Adrenal gland (tissue), 9 donors: ENCODE measurements at regions not wholly inside any gene's neighbourhood (a gene's known extent, or its start where the extent isn't known, plus 50 kb on each side); places are given as distances from the start of the nearest gene placed in this dataset.

Source experiments
- DNase-seq, 7 donors: peaks; one replicate each; pipeline ENCODE4 v3.0.0-alpha.2; 2019 to 2020
- H3K27ac ChIP-seq, 5 donors: fragments of 200-600 bp; sonication (generic) in 4 of 5; 1 replicate in 3 of 5; 2 replicates in 2 of 5; pipeline versions ENCODE4 v1.5.1 to v1.8.0; 2016 to 2020; ENCODE audit warnings: mild to moderate bottlenecking in 1 of 5
- H3K27me3 ChIP-seq: fragments of 200-600 bp; 2 replicates; pipeline ENCODE4 v1.8.0; 2021
- H3K36me3 ChIP-seq, 2 donors: fragments of 200-600 bp; replicated peaks in 1 of 2; 1 replicate in 1 of 2; 2 replicates in 1 of 2; pipeline versions ENCODE4 v1.5.1 to v1.8.0; 2018 to 2022
- H3K4me1 ChIP-seq, 2 donors: fragments of 200-600 bp; replicated peaks in 1 of 2; 1 replicate in 1 of 2; 2 replicates in 1 of 2; pipeline versions ENCODE4 v1.5.1 to v1.8.0; 2018 to 2021
- H3K4me3 ChIP-seq, 4 donors: fragments of 200-600 bp; sonication (generic) in 3 of 4; one replicate each; pipeline ENCODE4 v1.5.1; 2016 to 2018
- H3K9me3 ChIP-seq, 3 donors: fragments of 200-600 bp; sonication (generic) in 1 of 3; replicated peaks in 1 of 3; 1 replicate in 2 of 3; 2 replicates in 1 of 3; pipeline versions ENCODE4 v1.5.1 to v1.8.0; 2016 to 2021
- POLR2A ChIP-seq, 2 donors: fragments of 450-650 bp; IDR thresholded peaks; one replicate each; pipeline ENCODE4 v1.6.1; 2017; ENCODE audit warnings: antibody characterized with exemption in 2 of 2, mild to moderate bottlenecking in 2 of 2, moderate library complexity in 1 of 2
- WGBS, 4 donors: extraction: QIAGEN DNeasy Blood & Tissue Kit in 2 of 4; methylation state at CpG; one replicate each; pipeline versions ENCODE4 v1.1.5 to v1.1.7; 2013 to 2017; 5-methylcytosine and 5-hydroxymethylcytosine counted together
- intact Hi-C, 2 donors: fragments of 100-400 bp; cut with DNase I; formaldehyde crosslinking; loops; one replicate each; pipeline versions ENCODE4 v1.14.1 to v1.15.0; 2022 to 2023
- TF ChIP-seq, protein P1 (sequence below), 6 experiments: fragments of 450-650 bp in 4 of 6; fragments of 200-600 bp in 2 of 6; sonication (generic) in 1 of 6; IDR thresholded peaks; 1 replicate in 5 of 6; 2 replicates in 1 of 6; pipeline versions ENCODE4 v1.5.1 to v1.8.0; 2016 to 2021; ENCODE audit warnings: antibody characterized with exemption in 6 of 6, mild to moderate bottlenecking in 2 of 6, moderate library complexity in 1 of 6
- donor health status: healthy with polysubstance abuse.
- donor health status: Bipolar disorder and iron deficiency.
- donor health status: DM: yes; HTN: yes; CAD: no.
- donor health status: DM: no; HTN: no; CAD: no.
- donor health status: DM: no; HTN: no; CAD: no.

DNA sequence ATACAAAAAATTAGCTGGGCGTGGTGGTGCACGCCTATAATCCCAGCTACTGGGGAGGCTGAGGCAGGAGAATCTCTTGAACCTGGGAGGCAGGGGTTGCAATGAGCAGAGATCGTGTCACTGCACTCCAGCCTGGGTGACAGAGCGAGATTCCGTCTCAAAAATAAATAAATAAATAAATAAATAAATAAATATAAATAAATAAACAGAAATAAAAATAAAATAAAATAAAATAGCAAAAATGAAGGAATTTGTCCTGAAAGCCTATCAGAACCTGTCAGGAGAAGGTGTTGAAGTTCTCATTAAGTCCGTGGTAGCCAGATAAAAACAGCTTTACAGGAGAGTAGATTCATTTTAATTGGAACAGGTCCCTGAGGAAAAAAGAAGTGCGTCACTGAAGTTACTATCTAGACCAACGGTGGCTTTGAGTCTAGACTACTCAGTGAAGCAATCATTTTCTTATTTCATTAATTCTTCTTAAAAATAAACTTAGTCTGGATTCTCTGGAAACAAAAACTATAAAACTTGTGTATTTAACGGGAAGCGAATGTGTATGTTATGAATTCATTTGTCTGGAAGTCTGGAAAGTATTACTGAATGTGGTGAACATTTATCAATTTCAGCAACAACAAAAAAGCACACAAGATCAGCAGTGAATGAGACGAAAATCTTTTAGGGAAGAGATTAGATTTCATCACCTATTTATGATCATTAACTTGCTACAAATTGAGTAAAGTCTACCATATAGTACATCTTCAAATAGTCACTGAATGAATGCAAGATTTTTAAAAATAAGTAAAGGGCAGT, 248.5 kb upstream of the PDE3A start:
- H3K4me3 ChIP-seq, result no peak overlapping the region
- no peaks in the 10 kb centered on the region for H3K4me1 ChIP-seq
- H3K9me3 ChIP-seq, result no peaks in the 10 kb centered on the region
- WGBS, 4 donors, result 79 to 81% (median 80%) methylated on average over 11 of the region's 11 CpGs
- H3K27me3 ChIP-seq, result no peaks in the 10 kb centered on the region
- H3K27ac ChIP-seq, result no peak overlapping the region
- no peaks in the 10 kb centered on the region for H3K36me3 ChIP-seq
- DNase-seq, result no peak
- intact Hi-C loops, result no loop called here
- no peak for TF ChIP-seq POLR2A (IDR thresholded peaks at IDR 0.05)
- TF ChIP-seq, protein P1, sequence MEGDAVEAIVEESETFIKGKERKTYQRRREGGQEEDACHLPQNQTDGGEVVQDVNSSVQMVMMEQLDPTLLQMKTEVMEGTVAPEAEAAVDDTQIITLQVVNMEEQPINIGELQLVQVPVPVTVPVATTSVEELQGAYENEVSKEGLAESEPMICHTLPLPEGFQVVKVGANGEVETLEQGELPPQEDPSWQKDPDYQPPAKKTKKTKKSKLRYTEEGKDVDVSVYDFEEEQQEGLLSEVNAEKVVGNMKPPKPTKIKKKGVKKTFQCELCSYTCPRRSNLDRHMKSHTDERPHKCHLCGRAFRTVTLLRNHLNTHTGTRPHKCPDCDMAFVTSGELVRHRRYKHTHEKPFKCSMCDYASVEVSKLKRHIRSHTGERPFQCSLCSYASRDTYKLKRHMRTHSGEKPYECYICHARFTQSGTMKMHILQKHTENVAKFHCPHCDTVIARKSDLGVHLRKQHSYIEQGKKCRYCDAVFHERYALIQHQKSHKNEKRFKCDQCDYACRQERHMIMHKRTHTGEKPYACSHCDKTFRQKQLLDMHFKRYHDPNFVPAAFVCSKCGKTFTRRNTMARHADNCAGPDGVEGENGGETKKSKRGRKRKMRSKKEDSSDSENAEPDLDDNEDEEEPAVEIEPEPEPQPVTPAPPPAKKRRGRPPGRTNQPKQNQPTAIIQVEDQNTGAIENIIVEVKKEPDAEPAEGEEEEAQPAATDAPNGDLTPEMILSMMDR (IDR thresholded peaks at IDR 0.05), result no peak

DNA sequence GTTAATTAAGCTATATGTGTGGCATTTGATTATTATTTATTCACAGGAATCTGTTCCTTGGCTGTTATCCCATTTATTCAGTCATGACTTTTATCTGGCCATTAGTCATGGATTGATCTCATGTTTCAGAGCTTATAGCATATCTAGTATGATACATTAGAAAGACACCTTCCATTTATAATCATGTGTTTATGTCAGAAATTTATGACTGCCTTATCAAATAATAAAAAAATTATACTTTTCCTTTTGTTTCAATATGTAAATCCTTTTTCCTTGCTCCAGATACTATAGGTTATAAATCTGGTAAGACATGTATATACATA, 248.0 kb upstream of the PDE3A start:
- Histone ChIP-seq H3K9me3 (no peaks in the 10 kb centered on the region), H3K4me1 (no peaks in the 10 kb centered on the region), H3K27me3 (no peaks in the 10 kb centered on the region), H3K4me3 (no peak overlapping the region), H3K27ac (no peak overlapping the region), H3K36me3 (no peaks in the 10 kb centered on the region)
- TF ChIP-seq, protein P1 (IDR thresholded peaks at IDR 0.05), result no peak
- TF ChIP-seq POLR2A (IDR thresholded peaks at IDR 0.05), result no peak
- intact Hi-C loops, result no loop called here
- no peak for DNase-seq

DNA sequence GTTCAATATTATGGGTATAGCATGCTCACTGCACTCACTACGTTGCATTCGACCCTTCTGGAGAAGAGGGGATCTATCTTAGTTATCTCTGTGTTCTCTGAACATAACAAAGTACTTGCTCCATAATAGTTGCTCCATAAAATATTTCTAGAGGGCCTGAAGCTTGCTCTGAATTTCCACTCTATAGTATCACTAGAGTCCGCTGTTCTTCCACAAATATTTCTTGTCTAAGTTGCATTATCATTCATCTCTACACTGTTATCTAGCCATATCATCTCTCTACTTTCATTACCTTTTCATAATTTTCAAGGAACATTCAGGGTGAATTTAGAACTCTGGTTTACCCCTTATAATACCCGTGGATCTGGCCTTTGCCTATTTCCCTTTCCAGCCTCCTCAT, 246.1 kb upstream of the PDE3A start:
- Histone ChIP-seq H3K27me3 (no peaks in the 10 kb centered on the region), H3K36me3 (no peaks in the 10 kb centered on the region), H3K9me3 (no peaks in the 10 kb centered on the region), H3K4me3 (no peak overlapping the region), H3K4me1 (no peaks in the 10 kb centered on the region), H3K27ac (no peak overlapping the region)
- intact Hi-C loops, result no loop called here
- TF ChIP-seq, protein P1 (IDR thresholded peaks at IDR 0.05), result no peak
- TF ChIP-seq POLR2A (IDR thresholded peaks at IDR 0.05), result no peak
- no peak for DNase-seq
- WGBS, 4 donors, result 53 to 64% (median 61%) methylated on average over 4 of the region's 4 CpGs

DNA sequence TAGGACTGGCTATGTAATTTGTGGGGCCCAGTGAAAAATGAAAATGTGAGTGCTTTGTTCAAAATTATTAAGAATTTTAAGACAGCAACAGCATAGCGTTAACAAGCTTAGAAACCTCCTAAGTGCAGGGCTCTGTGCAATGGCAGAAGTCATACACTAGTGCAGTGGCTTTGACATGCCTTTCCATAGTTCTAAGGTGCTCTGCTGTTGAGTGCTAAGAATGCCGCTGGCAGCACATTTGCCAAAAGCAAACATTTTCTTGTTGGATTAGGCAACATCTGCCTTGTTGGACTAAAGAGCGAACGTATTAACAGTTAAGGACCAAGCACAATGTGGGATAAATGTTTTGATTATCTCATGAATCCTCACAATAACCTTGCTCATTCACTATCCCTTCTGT, 244.9 kb upstream of the PDE3A start:
- H3K27ac ChIP-seq, result no peak overlapping the region
- H3K9me3 ChIP-seq, result no peaks in the 10 kb centered on the region
- H3K36me3 ChIP-seq, result no peaks in the 10 kb centered on the region
- DNase-seq, result no peak
- H3K4me3 ChIP-seq, result no peak overlapping the region
- intact Hi-C loops, result no loop called here
- WGBS, 4 donors, result 79 to 89% (median 85%) methylated on average over 4 of the region's 4 CpGs
- no peak for TF ChIP-seq POLR2A (IDR thresholded peaks at IDR 0.05)
- no peaks in the 10 kb centered on the region for H3K4me1 ChIP-seq
- H3K27me3 ChIP-seq, result no peaks in the 10 kb centered on the region

DNA sequence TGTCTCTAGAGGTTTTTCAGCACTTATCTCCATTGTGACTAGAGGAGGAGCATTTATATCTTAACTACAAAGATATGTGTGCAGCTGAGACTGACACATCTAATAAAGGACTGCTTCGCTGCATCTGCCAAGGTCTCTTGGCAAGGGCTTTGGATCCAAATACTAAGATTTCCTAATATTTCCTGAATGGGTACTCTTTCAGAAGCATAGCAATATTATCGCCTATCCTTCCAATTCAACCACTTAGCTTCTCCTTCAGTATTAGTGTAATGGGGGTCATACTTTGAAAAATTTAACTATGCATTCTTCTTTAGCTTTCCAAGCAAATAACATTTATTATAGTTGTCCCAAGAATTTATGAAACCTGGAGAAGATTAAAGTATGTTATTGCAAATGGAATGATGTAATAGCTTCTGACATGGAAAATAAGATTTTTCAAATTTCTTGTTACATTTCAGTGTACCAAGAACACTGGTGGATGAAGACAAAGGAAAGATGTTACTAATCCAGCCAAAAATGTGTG, 243.0 kb upstream of the PDE3A start:
- intact Hi-C loops, result no loop called here
- TF ChIP-seq, protein P1 (IDR thresholded peaks at IDR 0.05), result no peak
- no peak for TF ChIP-seq POLR2A (IDR thresholded peaks at IDR 0.05)
- 47 to 72% (median 53%) methylated on average over 2 of the region's 2 CpGs for WGBS, 4 donors
- H3K27ac ChIP-seq, result no peak overlapping the region
- H3K9me3 ChIP-seq, result no peaks in the 10 kb centered on the region
- no peaks in the 10 kb centered on the region for H3K36me3 ChIP-seq
- H3K4me3 ChIP-seq, result no peak overlapping the region
- no peaks in the 10 kb centered on the region for H3K4me1 ChIP-seq
- DNase-seq, result no peak
- H3K27me3 ChIP-seq, result no peaks in the 10 kb centered on the region
